Memory B cell (primary cell): ENCODE measurements at regions not wholly inside any gene's neighbourhood (a gene's known extent, or its start where the extent isn't known, plus 50 kb on each side); places are given as distances from the start of the nearest gene placed in this dataset.
"Not testable (repeated sequence)": the region's sequence is repeated elsewhere in the genome, so short reads cannot be mapped to it uniquely, and the experiment has no call there.

Experiments
- ATAC-seq: fragments of 150-1000 bp; cut with Tn5 transposase; 2 replicates; pipeline ENCODE4 v1.10.0; 2021; ENCODE audit warnings: low read depth, mild to moderate bottlenecking, moderate library complexity
- DNase-seq, 2 donors: peaks; one replicate each; pipeline ENCODE4 v3.0.0; 2022; ENCODE audit warnings: low spot score in 2 of 2
- H3K27ac Mint-ChIP-seq: one replicate; pipeline ENCODE4 v1.8.0; 2022; ENCODE audit warnings: mild to moderate bottlenecking, moderate library complexity, mixed read lengths
- H3K27me3 Mint-ChIP-seq: one replicate; pipeline ENCODE4 v1.8.0; 2022; ENCODE audit warnings: mixed read lengths
- H3K36me3 Mint-ChIP-seq: one replicate; pipeline ENCODE4 v1.8.0; 2022; ENCODE audit warnings: mild to moderate bottlenecking, mixed read lengths
- H3K4me1 Mint-ChIP-seq: one replicate; pipeline ENCODE4 v1.8.0; 2022; ENCODE audit warnings: mixed read lengths
- H3K4me3 Mint-ChIP-seq: one replicate; pipeline ENCODE4 v1.8.0; 2022; ENCODE audit warnings: mild to moderate bottlenecking, moderate library complexity, mixed read lengths
- H3K9me3 Mint-ChIP-seq: one replicate; pipeline ENCODE4 v1.8.0; 2022; ENCODE audit warnings: mixed read lengths

DNA sequence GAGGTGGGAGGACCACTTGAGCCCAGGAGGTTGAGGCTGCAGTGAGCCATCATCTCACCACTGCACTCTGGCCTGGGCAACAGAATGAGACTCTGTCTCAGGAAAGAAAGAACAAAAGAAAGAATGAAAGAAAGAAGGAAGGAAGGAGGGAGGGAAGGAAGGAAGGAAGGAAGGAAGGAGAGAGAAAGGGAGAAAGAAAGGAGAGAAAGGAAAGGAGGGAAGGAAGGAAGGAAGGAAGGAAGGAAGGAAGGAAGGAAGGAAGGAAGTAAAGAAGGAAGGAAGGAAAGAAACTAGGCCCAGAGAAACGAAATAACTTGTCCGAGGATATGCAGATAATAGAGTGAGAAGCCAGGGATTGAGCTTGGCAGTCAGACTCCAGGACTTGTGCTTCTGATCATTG lies 102.1 kb downstream of the SKIDA1 start:
- Mint-ChIP-seq H3K27ac (no peak overlapping the region), H3K36me3 (no peaks in the 10 kb centered on the region), H3K9me3 (peaks cover 6% of the 10 kb centered on the region), H3K27me3 (peaks cover 3% of the 10 kb centered on the region), H3K4me3 (no peak overlapping the region), H3K4me1 (no peaks in the 10 kb centered on the region)
- DNase-seq = no peak
- no peak for ATAC-seq

GRCh38 chr10:21421794-21422193 lies 103.7 kb downstream of the SKIDA1 start:
- Mint-ChIP-seq H3K4me3 (no peak overlapping the region), H3K27me3 (peaks cover 3% of the 10 kb centered on the region), H3K4me1 (no peaks in the 10 kb centered on the region), H3K27ac (no peak overlapping the region), H3K9me3 (peaks cover 2% of the 10 kb centered on the region), H3K36me3 (no peaks in the 10 kb centered on the region)
- ATAC-seq (no peak), DNase-seq (no peak)

DNA sequence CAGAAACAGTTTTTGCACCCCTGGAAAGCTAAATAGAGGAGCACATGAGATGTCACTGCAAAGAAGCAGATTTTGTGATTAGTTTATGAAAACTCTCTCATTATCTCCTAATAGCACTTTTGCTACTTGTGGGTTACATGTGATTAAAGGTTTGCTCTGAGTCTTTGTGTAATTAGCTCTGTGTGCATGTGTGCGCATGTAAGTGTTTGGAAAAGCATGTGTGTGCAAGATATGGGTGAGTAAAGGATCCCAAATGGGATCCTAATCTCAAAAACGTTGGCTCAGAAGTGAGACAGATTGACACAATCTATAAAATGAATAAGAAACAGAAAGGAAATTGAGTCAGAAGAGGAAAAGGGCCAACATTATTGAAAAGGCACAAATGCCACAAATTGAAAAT lies 104.5 kb downstream of the SKIDA1 start:
- H3K4me3 Mint-ChIP-seq = no peak overlapping the region
- H3K4me1 Mint-ChIP-seq = no peaks in the 10 kb centered on the region
- H3K27ac Mint-ChIP-seq = no peak overlapping the region
- ATAC-seq (no peak), DNase-seq (no peak)
- peaks cover 3% of the 10 kb centered on the region for H3K27me3 Mint-ChIP-seq
- no peaks in the 10 kb centered on the region for H3K36me3 Mint-ChIP-seq
- peaks cover 2% of the 10 kb centered on the region for H3K9me3 Mint-ChIP-seq

DNA sequence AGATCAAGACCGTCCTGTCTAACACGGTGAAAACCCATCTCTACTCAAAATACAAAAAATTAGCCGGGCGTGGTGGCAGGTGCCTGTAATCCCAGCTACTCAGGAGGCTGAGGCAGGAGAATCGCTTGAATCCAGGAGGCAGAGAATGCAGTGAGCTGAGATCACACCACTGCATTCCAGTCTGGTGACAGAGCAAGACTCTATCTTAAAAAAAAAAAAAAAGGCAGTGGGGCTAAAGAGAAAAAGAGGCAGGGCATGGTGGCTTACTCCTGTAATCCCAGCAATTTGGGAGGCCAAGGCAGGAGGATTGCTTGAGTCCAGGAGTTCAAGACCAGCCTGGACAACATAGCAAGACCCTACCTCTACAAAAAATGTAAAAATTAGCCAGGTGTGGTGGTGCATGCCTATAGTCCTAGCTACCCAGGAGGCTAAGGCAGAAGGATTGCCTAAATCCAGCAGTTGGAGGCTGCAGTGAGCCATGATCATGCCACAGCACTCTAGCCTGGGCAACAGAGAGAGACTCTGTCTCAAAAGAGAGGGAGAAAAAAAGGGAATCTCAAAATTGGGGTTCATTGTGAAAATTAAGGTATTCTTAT lies 106.4 kb downstream of the SKIDA1 start:
- not testable (repeated sequence) for H3K27me3 Mint-ChIP-seq, H3K4me1 Mint-ChIP-seq, ATAC-seq, H3K36me3 Mint-ChIP-seq, H3K27ac Mint-ChIP-seq, H3K4me3 Mint-ChIP-seq, H3K9me3 Mint-ChIP-seq, DNase-seq

GRCh38 chr10:21417172-21417712 lies 108.2 kb downstream of the SKIDA1 start:
- Mint-ChIP-seq H3K9me3 (no peaks in the 10 kb centered on the region), H3K27ac (no peak overlapping the region), H3K4me3 (no peak overlapping the region), H3K4me1 (no peaks in the 10 kb centered on the region), H3K36me3 (no peaks in the 10 kb centered on the region), H3K27me3 (peaks cover 3% of the 10 kb centered on the region)
- no peak for DNase-seq
- ATAC-seq = no peak

DNA sequence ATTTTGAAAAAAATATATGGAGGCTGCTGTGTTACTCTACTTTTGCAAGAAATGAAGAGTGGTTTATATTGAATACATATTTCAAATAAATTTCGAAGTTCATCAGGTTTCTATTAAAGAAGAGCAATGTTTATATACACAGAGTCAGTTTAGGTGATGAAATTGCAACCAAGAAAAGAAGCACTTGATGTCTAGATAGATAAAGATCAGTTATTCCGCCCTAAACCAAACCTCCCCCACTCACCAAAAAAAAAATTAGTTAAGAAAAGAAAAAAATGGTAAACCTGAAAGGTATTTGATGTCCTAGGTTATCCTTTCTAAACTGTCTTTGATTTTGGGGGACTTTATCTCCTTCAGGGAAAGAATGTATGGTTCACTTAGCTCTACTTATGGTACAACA lies 111.8 kb downstream of the SKIDA1 start:
- ATAC-seq (no peak), DNase-seq (no peak)
- Mint-ChIP-seq H3K9me3 (no peaks in the 10 kb centered on the region), H3K27me3 (peaks cover 5% of the 10 kb centered on the region), H3K27ac (no peak overlapping the region), H3K36me3 (no peaks in the 10 kb centered on the region), H3K4me1 (no peaks in the 10 kb centered on the region), H3K4me3 (no peak overlapping the region)

DNA sequence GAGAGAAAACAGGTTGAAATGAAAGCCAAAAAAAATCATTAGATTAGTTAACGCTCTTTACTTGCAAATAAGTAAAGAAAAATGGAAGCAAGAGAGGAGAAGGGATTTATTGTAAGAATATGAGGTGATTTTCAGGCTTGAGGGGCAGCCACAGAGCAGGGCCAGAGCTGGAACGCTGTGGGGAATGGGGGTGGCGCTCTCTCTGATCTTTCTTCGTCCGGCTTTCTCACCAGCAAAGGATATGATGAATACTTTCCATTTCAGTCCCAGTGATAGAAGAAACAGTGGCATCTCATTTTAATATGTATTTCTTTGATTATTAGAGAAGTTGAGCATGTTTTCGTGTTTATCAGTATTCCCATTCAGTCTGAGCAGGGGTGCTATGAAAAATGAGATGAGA lies 112.2 kb downstream of the SKIDA1 start:
- Mint-ChIP-seq H3K27me3 (peaks cover 5% of the 10 kb centered on the region), H3K36me3 (no peaks in the 10 kb centered on the region), H3K4me1 (no peaks in the 10 kb centered on the region), H3K9me3 (no peaks in the 10 kb centered on the region), H3K4me3 (no peak overlapping the region), H3K27ac (no peak overlapping the region)
- DNase-seq (no peak), ATAC-seq (no peak)

- DNase-seq (no peak), ATAC-seq (no peak)
- no peaks in the 10 kb centered on the region for H3K36me3 Mint-ChIP-seq
- no peak overlapping the region for H3K4me3 Mint-ChIP-seq
- no peak overlapping the region for H3K27ac Mint-ChIP-seq
- H3K9me3 Mint-ChIP-seq = no peaks in the 10 kb centered on the region
- peaks cover 9% of the 10 kb centered on the region for H3K27me3 Mint-ChIP-seq
- H3K4me1 Mint-ChIP-seq = peaks cover 2% of the 10 kb centered on the region
These were observed 118.8 kb downstream of the SKIDA1 start for GRCh38 chr10:21406595-21407193.

DNA sequence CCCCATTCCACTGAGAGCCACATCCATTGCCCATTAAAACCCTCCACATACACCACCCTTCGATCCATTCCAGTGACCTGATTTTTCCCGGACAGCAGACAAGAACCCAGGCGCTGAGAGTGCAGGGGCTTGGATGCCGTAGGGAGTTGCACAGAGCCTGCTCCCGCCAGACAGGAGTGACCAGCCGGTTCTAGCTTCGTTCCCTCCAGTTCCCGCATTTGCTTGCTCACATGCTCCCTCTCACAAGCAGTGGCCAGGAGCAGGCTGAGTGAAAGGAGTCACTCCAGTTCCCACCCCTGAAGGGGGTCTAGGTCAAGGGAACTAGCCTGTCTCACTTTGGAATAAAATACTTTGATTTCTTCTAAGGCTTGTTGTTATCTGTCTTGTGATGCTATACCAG lies 119.5 kb downstream of the SKIDA1 start:
- Mint-ChIP-seq H3K4me1 (peaks cover 2% of the 10 kb centered on the region), H3K27me3 (peaks cover 9% of the 10 kb centered on the region), H3K9me3 (no peaks in the 10 kb centered on the region), H3K36me3 (no peaks in the 10 kb centered on the region), H3K27ac (no peak overlapping the region), H3K4me3 (no peak overlapping the region)
- no peak for DNase-seq
- no peak for ATAC-seq

DNA sequence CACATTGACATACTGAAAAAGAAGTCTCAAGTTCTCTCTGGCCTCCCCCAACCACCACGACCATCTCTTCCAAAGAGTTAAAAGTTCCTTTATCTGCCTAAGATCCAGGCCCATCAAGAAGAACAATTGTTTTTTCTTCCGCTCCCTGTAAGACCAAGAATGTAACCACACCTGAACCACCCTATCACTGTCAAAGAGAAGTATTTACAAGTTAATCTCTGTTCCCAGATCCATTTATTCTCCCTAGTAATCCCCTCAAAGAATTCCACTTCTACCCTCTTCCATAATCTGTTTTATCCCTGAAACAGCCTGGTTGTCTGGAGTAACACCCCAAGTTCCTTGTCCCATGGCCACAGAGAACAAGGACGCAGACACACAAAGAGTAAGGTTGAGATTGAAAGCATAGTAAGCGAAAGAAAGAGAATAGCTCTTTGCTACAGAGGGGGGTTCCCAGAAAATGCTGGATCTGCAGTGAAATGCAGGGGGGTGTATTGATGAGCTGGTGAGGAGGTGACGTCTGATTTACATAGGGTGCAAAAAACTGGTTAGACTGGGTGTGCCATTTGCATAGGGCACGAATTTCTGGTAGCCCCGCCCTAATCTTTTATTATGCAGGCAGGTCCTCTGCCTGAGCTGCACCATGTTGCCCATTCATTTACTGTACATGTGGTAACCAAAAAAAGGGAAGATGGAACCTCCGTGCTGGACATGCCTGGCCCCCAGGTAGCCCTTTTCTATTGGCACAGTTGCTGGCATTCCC lies 122.0 kb downstream of the SKIDA1 start:
- no peak for DNase-seq
- no peaks in the 10 kb centered on the region for H3K9me3 Mint-ChIP-seq
- peaks cover 6% of the 10 kb centered on the region for H3K27me3 Mint-ChIP-seq
- no peak overlapping the region for H3K27ac Mint-ChIP-seq
- no peaks in the 10 kb centered on the region for H3K36me3 Mint-ChIP-seq
- H3K4me3 Mint-ChIP-seq = no peak overlapping the region
- ATAC-seq = no peak
- peaks cover 2% of the 10 kb centered on the region for H3K4me1 Mint-ChIP-seq

- Mint-ChIP-seq H3K4me3 (no peak overlapping the region), H3K36me3 (no peaks in the 10 kb centered on the region), H3K4me1 (peaks cover 2% of the 10 kb centered on the region), H3K9me3 (no peaks in the 10 kb centered on the region), H3K27me3 (peaks cover 6% of the 10 kb centered on the region), H3K27ac (no peak overlapping the region)
- ATAC-seq (no peak), DNase-seq (no peak)
These were observed 122.8 kb downstream of the SKIDA1 start for GRCh38 chr10:21402606-21403083.

DNA sequence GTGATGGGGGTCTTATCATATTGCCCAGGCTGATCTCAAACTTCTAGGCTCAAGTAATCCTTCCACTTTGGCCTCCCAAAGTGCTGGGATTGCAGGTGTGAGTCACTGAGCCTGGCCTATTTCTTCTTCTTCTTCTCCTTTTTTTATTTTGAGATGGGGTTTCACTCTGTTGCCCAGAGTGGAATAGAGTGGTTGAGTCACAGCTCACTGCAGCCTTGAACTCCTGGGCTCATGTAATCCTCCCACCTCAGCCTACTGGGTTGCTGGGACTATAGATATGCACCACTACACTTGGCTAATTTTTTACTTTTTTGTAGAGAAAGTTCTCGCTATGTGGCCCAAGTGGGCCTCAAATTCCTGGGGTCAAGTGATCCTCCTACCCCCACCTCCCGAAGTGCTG lies 124.3 kb downstream of the SKIDA1 start:
- Mint-ChIP-seq H3K4me3 (no peak overlapping the region), H3K36me3 (no peaks in the 10 kb centered on the region), H3K27ac (no peak overlapping the region), H3K4me1 (no peaks in the 10 kb centered on the region), H3K9me3 (no peaks in the 10 kb centered on the region), H3K27me3 (peaks cover 8% of the 10 kb centered on the region)
- ATAC-seq (no peak), DNase-seq (no peak)

DNA sequence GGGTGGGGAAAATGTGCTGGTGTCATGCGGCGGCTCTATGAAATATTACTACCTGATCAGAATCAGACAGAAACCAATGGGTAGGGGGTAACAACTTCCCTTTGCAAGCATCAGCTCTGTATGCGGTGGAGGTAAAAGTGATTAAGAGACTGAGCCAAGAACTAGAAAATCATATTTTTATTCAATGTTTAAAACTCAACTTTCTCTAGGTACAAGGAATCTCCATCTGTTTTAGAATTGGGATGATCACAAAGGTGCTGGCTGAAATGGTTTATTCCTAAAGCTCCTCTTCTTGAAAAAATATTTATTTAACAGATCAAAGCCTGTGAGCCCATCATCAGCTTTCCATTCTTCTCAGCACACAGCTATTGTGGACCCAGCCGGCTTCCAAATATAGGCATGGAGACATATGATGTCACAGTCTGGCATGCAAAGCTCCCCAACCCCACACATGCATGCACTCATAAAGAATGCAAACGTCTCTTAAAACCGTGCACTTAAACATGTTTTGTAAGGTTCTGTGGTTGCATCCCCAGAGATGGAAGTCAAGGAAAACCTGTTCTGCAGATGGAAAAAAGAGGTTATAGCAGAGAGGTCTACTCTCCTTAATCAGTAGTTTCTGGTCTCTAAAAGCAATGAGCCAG lies 126.0 kb downstream of the SKIDA1 start:
- Mint-ChIP-seq H3K4me3 (no peak overlapping the region), H3K27ac (no peak overlapping the region), H3K4me1 (no peaks in the 10 kb centered on the region), H3K9me3 (peaks cover 2% of the 10 kb centered on the region), H3K27me3 (peaks cover 3% of the 10 kb centered on the region), H3K36me3 (no peaks in the 10 kb centered on the region)
- DNase-seq = no peak
- no peak for ATAC-seq

DNA sequence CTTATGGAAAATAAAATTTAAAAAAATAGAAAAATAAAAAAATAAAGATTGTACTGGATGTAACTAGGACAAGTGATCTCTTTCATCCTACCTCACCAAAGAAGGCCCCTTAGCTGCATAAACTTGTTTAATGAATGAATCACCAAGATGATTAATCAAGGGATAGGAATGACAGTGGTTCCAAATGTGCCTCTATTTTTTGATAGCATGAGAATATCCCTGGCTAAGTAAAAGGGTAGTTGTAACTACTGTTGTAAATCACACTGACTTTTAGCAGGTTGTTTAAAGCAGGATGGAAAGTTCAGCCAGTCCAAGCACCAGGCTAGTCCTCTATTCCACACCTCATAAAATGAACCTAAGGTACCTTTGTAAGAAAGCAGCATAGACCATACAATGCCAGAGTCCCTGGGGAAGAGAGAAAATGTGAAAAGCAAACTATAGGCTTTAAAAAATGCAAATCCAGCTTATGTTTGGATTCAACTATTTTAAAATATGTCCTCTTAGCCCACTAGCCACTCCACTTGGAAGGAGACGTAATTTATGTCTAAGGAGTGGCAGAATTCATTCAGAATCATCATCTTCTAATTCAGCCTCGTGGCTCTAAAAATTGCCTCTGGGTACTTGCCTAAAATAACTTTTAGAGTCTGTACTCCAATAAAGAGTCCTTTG lies 126.8 kb downstream of the SKIDA1 start:
- Mint-ChIP-seq H3K36me3 (no peaks in the 10 kb centered on the region), H3K27me3 (peaks cover 4% of the 10 kb centered on the region), H3K4me1 (no peaks in the 10 kb centered on the region), H3K27ac (no peak overlapping the region), H3K4me3 (no peak overlapping the region), H3K9me3 (peaks cover 2% of the 10 kb centered on the region)
- no peak for DNase-seq
- no peak for ATAC-seq
